HG02588 (cell line): ENCODE measurements at regions not wholly inside any gene's neighbourhood (a gene's known extent, or its start where the extent isn't known, plus 50 kb on each side); places are given as distances from the start of the nearest gene placed in this dataset.

Experiments
- ATAC-seq: cut with Tn5 transposase; IDR thresholded peaks from one replicate; pipeline ENCODE4 v1.9.1; 2021; ENCODE audit warnings: mild to moderate bottlenecking, moderate library complexity; ENCODE audit not compliant: unreplicated experiment

GRCh38 chr10:131424836-131425491 is 113.4 kb upstream of the TCERG1L start:
- ATAC-seq = no peak

- ATAC-seq = no peak
Measured at GRCh38 chr10:131425752-131426533, 114.4 kb upstream of the TCERG1L start.

GRCh38 chr10:131426534-131426898 is 115.0 kb upstream of the TCERG1L start:
- no peak for ATAC-seq

- ATAC-seq = no peak
Measured at GRCh38 chr10:131427281-131427680, 115.8 kb upstream of the TCERG1L start.

GRCh38 chr10:131427901-131428300 is 116.4 kb upstream of the TCERG1L start:
- ATAC-seq = no peak

- no peak for ATAC-seq
Measured at GRCh38 chr10:131429141-131429540, 117.6 kb upstream of the TCERG1L start.

GRCh38 chr10:131429942-131430341 is 118.4 kb upstream of the TCERG1L start:
- ATAC-seq = no peak

- ATAC-seq = no peak
Measured at GRCh38 chr10:131430716-131431412, 119.3 kb upstream of the TCERG1L start.

GRCh38 chr10:131431533-131431932 is 120.0 kb upstream of the TCERG1L start:
- ATAC-seq = no peak

GRCh38 chr10:131431978-131432690 is 120.6 kb upstream of the TCERG1L start:
- ATAC-seq = no peak

- no peak for ATAC-seq
Measured at GRCh38 chr10:131433568-131433967, 122.0 kb upstream of the TCERG1L start.

- no peak for ATAC-seq
Measured at GRCh38 chr10:131435232-131435631, 123.7 kb upstream of the TCERG1L start.

GRCh38 chr10:131435760-131436457 is 124.4 kb upstream of the TCERG1L start:
- no peak for ATAC-seq

- no peak for ATAC-seq
Measured at GRCh38 chr10:131436458-131436857, 124.9 kb upstream of the TCERG1L start.

GRCh38 chr10:131437556-131438475 is 126.3 kb upstream of the TCERG1L start:
- no peak for ATAC-seq

- ATAC-seq = no peak
Measured at GRCh38 chr10:131438665-131439064, 127.1 kb upstream of the TCERG1L start.

GRCh38 chr10:131439705-131440104 is 128.2 kb upstream of the TCERG1L start:
- no peak for ATAC-seq

GRCh38 chr10:131440405-131441360 is 129.2 kb upstream of the TCERG1L start:
- ATAC-seq = no peak
